Coronary artery (tissue), 2 donors: ENCODE measurements at regions not wholly inside any gene's neighbourhood (a gene's known extent, or its start where the extent isn't known, plus 50 kb on each side); places are given as distances from the start of the nearest gene placed in this dataset.

Experiments
- DNase-seq: peaks from one replicate; pipeline ENCODE4 v3.0.0-alpha.2; 2017; ENCODE audit warnings: low spot score
- H3K27ac ChIP-seq, 2 donors: fragments of 200-600 bp; sonication (generic); one replicate each; pipeline ENCODE4 v1.5.1; 2016 to 2019
- H3K4me3 ChIP-seq: fragments of 200-600 bp; sonication (generic); 2 replicates; pipeline ENCODE4 v1.5.1; 2016; ENCODE audit warnings: mild to moderate bottlenecking, moderate library complexity
- CTCF ChIP-seq: fragments of 200-600 bp; sonication (generic); IDR thresholded peaks from one replicate; pipeline ENCODE4 v1.5.1; 2019; ENCODE audit warnings: antibody characterized with exemption

- Histone ChIP-seq H3K4me3 (no peak overlapping the region), H3K27ac (peak overlapping the region in 1 of 2 donors; percentile 28)
- no peak for TF ChIP-seq CTCF
- DNase-seq, result no peak
Measured at GRCh38 chr15:94083467-94084052, 147.8 kb upstream of the MCTP2 start.

DNA sequence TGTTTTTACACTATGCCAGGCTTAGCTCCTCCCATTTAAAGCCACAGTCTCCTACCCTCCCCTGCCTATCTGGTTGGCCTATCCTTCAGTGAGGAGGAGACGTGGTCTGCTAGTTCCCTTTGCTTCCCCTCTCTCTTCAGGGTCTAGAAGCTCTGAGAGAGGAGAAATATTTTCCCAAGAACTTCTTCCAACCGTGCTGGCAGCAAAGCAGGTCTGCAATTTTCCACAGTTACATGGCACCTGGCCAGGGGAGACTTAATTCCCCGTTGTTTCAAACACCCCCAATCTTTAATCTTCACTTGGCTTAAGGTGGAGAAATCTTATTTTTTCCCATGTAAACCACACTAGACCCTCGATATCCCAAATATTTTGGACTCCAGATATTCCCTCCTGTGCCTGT is 149.5 kb upstream of the MCTP2 start:
- Histone ChIP-seq H3K4me3 (no peak overlapping the region), H3K27ac (no peak overlapping the region)
- TF ChIP-seq CTCF, result no peak
- no peak for DNase-seq

GRCh38 chr15:94080989-94081605 is 150.3 kb upstream of the MCTP2 start:
- H3K4me3 ChIP-seq, result no peak overlapping the region
- peak overlapping the region in 1 of 2 donors; percentile 49 for H3K27ac ChIP-seq

DNA sequence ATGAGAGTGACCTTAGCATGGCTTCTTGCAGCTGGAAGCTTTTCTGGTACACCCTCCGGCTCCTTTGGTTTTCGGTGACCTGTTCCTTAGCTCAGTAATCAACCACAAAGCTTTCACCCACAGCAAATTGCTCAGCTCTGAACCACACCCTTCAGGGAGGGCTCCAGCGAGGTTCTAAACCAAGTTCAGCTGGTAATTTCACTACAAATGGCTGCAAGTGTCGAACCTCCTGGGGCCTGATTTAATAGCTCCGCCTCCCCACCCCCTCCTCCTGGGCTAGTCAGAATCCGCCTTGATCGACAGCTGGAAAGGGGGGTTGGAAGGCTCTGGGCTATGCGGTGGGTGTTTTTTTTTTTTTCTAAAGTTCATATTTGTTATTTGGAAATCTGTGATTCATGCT is 150.9 kb upstream of the MCTP2 start:
- TF ChIP-seq CTCF, result no peak
- H3K27ac ChIP-seq, result peak overlapping the region in 1 of 2 donors; percentile 14
- no peak for DNase-seq
- no peak overlapping the region for H3K4me3 ChIP-seq

More at GRCh38 chr15:94080989-94081605, 150.3 kb upstream of the MCTP2 start:
- TF ChIP-seq CTCF, result no peak
- no peak for DNase-seq

GRCh38 chr15:94079968-94080367 is 151.4 kb upstream of the MCTP2 start:
- no peak for DNase-seq
- Histone ChIP-seq H3K4me3 (no peak overlapping the region), H3K27ac (peak overlapping the region in 1 of 2 donors; percentile 14)
- TF ChIP-seq CTCF, result no peak

DNA sequence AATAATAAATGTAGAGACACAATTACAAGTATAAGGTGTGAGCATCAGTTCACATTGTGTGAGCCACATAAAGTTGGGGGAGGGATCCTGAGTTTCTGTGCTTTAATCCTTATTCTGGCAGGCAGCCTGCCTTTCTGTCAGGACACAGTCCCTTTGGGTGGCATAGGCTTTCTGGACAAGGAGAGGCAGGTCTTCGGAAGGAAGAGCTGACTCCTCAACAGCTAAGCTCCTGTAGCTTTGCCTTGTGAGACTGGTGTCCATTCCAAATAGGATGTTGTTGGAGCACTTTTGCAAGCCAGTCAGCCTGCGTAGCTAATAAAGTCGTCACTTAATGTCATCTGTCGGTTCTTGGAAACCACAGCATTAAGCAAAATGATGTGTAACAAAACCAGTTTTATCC is 151.9 kb upstream of the MCTP2 start:
- TF ChIP-seq CTCF, result no peak
- H3K27ac ChIP-seq, result no peak overlapping the region
- no peak overlapping the region for H3K4me3 ChIP-seq
- DNase-seq, result no peak

- no peak for DNase-seq
- no peak for TF ChIP-seq CTCF
- no peak overlapping the region for H3K4me3 ChIP-seq
- H3K27ac ChIP-seq, result no peak overlapping the region
Measured at GRCh38 chr15:94077938-94078337, 153.4 kb upstream of the MCTP2 start.
